ENCODE measurements at regions not wholly inside any gene's neighbourhood (a gene's known extent, or its start where the extent isn't known, plus 50 kb on each side); places are given as distances from the start of the nearest gene placed in this dataset.

- TF ChIP-seq EZH2 (IDR thresholded peaks at IDR 0.05; ENCODE audit: low read depth, low read length, severe bottlenecking) (no peak), MAX (IDR thresholded peaks at IDR 0.05) (no peak), POLR2A (IDR thresholded peaks at IDR 0.05; ENCODE audit: control extremely low read depth in 1 of 2, low read depth in 2 of 2, low read length in 2 of 2) (no peak), SIN3A (conservative IDR thresholded peaks at IDR 0.05 in 1 of 2, IDR thresholded peaks at IDR 0.05 in 1 of 2; ENCODE audit: low read depth in 1 of 2, low read length in 2 of 2) (no peak)
Observed at GRCh38 chr3:30320392-30320791, 286.0 kb upstream of the TGFBR2 start.
